ENCODE measurements at regions not wholly inside any gene's neighbourhood (a gene's known extent, or its start where the extent isn't known, plus 50 kb on each side); places are given as distances from the start of the nearest gene placed in this dataset.

DNA sequence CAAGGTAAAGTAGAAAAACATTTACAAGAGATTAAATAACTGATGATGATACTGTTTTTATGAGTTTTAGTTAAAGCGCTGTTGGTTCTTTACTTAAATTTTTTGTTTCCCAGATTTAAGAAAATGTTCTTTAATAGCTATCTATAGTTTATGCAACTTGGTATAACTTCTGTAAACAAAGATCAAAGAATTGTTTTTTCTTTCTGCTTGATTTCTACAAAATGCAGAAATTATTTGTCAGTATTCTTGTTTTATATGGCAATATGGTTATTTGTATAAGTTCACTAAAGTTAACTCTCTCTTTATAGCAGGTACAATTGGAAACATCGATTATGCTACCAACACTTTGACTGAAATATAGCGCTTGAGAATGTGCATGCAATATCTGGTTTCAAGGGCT is 2465.1 kb upstream of the PCDH20 start:
- TF ChIP-seq, protein P1, sequence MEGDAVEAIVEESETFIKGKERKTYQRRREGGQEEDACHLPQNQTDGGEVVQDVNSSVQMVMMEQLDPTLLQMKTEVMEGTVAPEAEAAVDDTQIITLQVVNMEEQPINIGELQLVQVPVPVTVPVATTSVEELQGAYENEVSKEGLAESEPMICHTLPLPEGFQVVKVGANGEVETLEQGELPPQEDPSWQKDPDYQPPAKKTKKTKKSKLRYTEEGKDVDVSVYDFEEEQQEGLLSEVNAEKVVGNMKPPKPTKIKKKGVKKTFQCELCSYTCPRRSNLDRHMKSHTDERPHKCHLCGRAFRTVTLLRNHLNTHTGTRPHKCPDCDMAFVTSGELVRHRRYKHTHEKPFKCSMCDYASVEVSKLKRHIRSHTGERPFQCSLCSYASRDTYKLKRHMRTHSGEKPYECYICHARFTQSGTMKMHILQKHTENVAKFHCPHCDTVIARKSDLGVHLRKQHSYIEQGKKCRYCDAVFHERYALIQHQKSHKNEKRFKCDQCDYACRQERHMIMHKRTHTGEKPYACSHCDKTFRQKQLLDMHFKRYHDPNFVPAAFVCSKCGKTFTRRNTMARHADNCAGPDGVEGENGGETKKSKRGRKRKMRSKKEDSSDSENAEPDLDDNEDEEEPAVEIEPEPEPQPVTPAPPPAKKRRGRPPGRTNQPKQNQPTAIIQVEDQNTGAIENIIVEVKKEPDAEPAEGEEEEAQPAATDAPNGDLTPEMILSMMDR (IDR thresholded peaks at IDR 0.05), result no peak

DNA sequence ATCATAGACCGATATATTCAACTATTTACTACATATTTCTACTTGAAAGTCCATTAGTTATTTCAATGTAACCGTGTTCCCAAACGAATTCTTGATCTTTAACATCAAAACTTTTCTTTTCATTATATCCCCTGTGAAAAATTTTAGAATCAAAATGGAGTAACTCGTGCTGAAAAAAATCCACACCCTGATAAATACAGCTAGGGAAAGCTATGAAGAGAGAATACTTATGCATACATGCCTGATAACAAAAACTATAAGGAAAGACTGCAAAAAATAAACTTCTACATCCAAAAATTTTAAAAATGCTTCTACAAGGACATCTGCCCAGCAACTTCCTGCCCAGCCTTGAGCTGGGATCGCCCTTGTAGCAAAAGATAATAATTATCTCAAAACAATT is 2458.3 kb upstream of the PCDH20 start:
- TF ChIP-seq, protein P1 (IDR thresholded peaks at IDR 0.05), result no peak

DNA sequence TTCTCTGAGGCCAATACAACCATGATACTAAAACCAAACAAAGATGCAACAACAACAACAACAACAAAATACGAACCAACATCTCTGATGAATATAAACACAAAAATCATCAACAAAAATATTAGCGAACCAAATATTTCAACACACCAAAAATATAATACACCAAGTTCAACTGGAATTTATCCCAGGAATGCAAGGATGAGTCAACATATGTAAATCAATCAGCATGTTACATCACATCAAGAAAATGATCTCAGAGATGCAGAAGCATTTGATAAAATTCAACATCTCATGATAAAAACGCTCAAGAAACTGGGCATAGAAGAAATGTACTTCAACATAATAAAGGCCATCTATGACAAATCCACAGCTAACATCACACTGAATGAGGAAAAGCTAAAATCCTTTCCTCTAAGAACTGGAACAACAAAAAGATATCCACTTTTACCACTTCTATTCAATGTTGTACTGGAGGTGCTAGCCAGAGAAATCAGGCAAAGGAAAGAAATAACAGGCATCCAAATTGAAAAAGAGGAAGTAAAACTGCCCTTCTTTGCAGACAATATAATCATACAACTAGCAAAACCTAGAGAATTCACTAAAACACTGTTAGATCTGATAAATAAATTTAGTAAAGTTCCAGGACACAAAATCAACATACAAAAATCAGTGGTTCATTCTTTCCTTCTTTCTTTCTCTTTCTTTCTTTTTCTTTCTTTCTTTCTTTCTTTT is 2448.7 kb upstream of the PCDH20 start:
- TF ChIP-seq, protein P1 (IDR thresholded peaks at IDR 0.05), result no peak

DNA sequence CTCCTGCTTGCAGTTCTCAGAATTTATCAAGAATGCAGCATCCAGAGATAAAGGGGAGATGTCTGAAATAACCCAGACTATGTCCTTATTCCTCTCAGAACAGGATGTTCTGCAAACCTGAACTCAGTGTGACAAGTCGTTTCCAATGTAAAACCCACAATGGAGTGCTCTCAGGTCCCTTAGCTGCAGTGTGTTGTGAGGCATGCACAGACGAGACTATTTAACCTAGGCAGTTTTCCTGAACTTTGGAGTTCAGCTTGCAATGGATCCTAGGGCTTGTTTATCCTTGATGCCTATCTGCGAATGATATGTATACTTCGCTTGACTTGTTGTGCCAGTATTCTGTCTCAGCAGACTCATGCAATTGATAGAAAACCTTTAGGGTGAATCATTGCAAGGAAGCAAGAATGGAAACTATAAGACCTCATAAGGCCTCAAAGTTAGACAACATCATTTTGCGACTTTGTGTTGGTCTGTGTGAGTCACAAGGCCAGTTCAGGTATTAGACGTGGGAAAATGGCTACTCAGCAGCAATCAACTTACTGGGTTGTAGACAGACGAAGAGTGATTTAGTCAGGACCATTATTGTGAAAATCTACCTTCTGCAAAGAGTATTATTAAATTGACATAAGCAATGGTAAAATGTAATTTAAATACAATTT is 2439.9 kb upstream of the PCDH20 start:
- TF ChIP-seq, protein P1 (IDR thresholded peaks at IDR 0.05), result no peak

DNA sequence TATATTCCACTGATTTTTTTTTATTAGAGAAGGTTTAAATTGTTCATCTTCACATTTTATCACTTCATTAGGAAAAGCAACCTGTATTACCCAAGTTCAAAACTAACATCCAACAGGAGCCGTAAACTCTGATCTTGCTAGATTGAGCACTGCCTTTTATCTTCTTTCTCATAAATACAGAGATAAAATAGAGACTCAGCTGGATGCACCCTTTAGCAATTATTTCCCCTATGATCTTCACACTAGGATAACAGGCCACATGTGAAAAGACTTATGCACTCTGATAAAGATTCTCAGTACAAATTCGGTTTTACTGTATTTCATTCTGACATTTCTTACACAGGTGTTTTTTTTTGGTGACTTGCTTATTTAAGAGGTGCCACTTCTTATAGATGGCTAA is 2438.2 kb upstream of the PCDH20 start:
- TF ChIP-seq, protein P1 (IDR thresholded peaks at IDR 0.05), result no peak

DNA sequence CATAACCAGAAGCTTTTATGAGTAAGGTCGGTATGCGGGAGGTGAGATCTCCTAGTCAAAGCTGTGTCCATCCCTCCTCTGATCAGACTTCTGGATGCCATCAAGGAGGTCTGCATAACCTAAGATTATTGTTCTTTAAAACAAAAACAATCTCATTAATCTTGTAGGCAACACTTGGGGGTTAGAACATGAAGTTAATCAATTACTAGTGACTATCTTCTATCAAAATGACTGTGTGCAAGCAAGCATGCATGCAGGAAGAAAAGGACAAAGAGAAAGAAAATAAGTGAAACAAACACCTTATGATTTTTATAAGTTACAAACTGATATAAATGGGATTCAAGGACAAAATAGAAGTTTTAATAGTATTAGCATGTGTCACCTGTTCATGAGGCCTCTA is 2435.9 kb upstream of the PCDH20 start:
- TF ChIP-seq, protein P1 (IDR thresholded peaks at IDR 0.05), result no peak

DNA sequence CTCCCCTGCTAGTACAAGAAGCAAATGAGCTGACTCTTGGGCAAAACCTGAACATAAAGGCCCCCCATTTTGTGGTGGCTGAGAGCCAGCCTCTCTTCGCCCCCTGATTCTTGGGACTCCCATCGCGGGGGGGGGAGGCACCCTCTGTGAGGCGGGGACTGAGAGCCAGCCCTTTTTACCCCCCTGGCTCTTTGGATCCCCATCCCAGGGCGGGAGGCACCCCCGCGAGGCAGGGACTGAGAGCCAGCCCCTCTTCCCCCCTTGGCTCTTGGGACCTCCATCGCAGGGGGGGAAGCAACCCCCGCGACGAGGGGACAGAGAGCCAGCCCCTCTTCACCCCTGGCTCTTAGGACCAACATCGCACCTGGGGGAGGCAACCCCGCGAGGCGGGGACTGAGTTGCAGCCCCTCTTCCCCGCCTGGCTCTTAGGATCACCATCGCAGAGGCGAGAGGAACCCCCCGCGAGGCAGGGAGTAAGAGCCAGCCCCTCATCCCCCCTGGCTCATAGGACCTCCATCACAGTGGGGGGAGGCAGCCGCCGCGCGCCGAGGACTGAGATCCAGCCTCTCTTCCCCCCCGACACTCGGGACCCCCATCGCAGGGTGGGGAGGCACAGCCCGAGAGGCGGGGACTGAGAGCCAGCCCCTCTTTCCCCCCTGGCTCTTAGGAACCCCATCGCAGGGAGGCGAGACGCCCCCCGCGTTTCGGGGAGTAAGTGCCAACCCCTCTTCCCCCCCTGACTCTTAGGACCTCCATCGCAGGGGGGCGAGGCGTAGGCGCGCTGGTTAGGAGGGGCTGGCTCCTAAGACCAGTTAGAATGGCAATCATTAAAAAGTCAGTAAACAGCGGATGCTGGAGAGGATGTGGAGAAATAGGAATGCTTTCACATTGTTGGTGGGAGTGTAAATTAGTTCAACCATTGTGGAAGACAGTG is 2428.4 kb upstream of the PCDH20 start:
- TF ChIP-seq, protein P1 (IDR thresholded peaks at IDR 0.05), result no peak

Measured in LNCAP (cell line).